ENCODE measurements at regions not wholly inside any gene's neighbourhood (a gene's known extent, or its start where the extent isn't known, plus 50 kb on each side); places are given as distances from the start of the nearest gene placed in this dataset.

- H3K36me3 ChIP-seq (ENCODE audit: control insufficient read depth in 2 of 3, insufficient read depth in 3 of 3, low read length in 3 of 3): no peaks in the 10 kb centered on the region
- no peaks in the 10 kb centered on the region for H3K27me3 ChIP-seq (ENCODE audit: control insufficient read depth, insufficient read depth, low read length)
- no peak for FAIRE-seq
- H3K4me1 ChIP-seq (ENCODE audit: control insufficient read depth in 2 of 3, insufficient read depth in 2 of 3, low read depth in 1 of 3, low read length in 3 of 3): no peaks in the 10 kb centered on the region
- no peak for TF ChIP-seq CTCF (IDR thresholded peaks at IDR 0.05; ENCODE audit: borderline replicate concordance, extremely low read depth, insufficient read depth)
- H3K9me3 ChIP-seq (ENCODE audit: control insufficient read depth in 2 of 3, insufficient read depth in 1 of 3, low read length in 3 of 3): no peaks in the 10 kb centered on the region
- H3K9ac ChIP-seq (ENCODE audit: low read length in 3 of 3): no peak overlapping the region
- H3K4me3 ChIP-seq (ENCODE audit: low read length in 3 of 3): no peak overlapping the region
- H3K27ac ChIP-seq (ENCODE audit: low read depth in 2 of 2, low read length in 2 of 2): no peak overlapping the region
- DNase-seq: no peak
- intact Hi-C loops (cut with DNase I): no loop called here
Measured at GRCh38 chr12:24473097-24473496, 475.8 kb downstream of the BCAT1 start.

- Histone ChIP-seq H3K9me3 (ENCODE audit: control insufficient read depth in 2 of 3, insufficient read depth in 1 of 3, low read length in 3 of 3) (no peaks in the 10 kb centered on the region), H3K27me3 (ENCODE audit: control insufficient read depth, insufficient read depth, low read length) (no peaks in the 10 kb centered on the region), H3K27ac (ENCODE audit: low read depth in 2 of 2, low read length in 2 of 2) (no peak overlapping the region), H3K4me1 (ENCODE audit: control insufficient read depth in 2 of 3, insufficient read depth in 2 of 3, low read depth in 1 of 3, low read length in 3 of 3) (no peaks in the 10 kb centered on the region), H3K4me3 (ENCODE audit: low read length in 3 of 3) (no peak overlapping the region), H3K36me3 (ENCODE audit: control insufficient read depth in 2 of 3, insufficient read depth in 3 of 3, low read length in 3 of 3) (no peaks in the 10 kb centered on the region), H3K9ac (ENCODE audit: low read length in 3 of 3) (no peak overlapping the region)
- intact Hi-C loops (cut with DNase I): no loop called here
- TF ChIP-seq CTCF (IDR thresholded peaks at IDR 0.05; ENCODE audit: borderline replicate concordance, extremely low read depth, insufficient read depth): no peak
- FAIRE-seq (no peak), DNase-seq (no peak)
Measured at GRCh38 chr12:24470050-24470449, 478.9 kb downstream of the BCAT1 start.

GRCh38 chr12:24469089-24469488, 479.8 kb downstream of the BCAT1 start:
- no peaks in the 10 kb centered on the region for H3K27me3 ChIP-seq (ENCODE audit: control insufficient read depth, insufficient read depth, low read length)
- no peaks in the 10 kb centered on the region for H3K9me3 ChIP-seq (ENCODE audit: control insufficient read depth in 2 of 3, insufficient read depth in 1 of 3, low read length in 3 of 3)
- H3K27ac ChIP-seq (ENCODE audit: low read depth in 2 of 2, low read length in 2 of 2): no peak overlapping the region
- no peak overlapping the region for H3K4me3 ChIP-seq (ENCODE audit: low read length in 3 of 3)
- FAIRE-seq (no peak), DNase-seq (no peak)
- H3K4me1 ChIP-seq (ENCODE audit: control insufficient read depth in 2 of 3, insufficient read depth in 2 of 3, low read depth in 1 of 3, low read length in 3 of 3): no peaks in the 10 kb centered on the region
- TF ChIP-seq CTCF (IDR thresholded peaks at IDR 0.05; ENCODE audit: borderline replicate concordance, extremely low read depth, insufficient read depth): no peak
- intact Hi-C loops (cut with DNase I): no loop called here
- no peaks in the 10 kb centered on the region for H3K36me3 ChIP-seq (ENCODE audit: control insufficient read depth in 2 of 3, insufficient read depth in 3 of 3, low read length in 3 of 3)
- H3K9ac ChIP-seq (ENCODE audit: low read length in 3 of 3): no peak overlapping the region

- Histone ChIP-seq H3K4me1 (ENCODE audit: control insufficient read depth in 2 of 3, insufficient read depth in 2 of 3, low read depth in 1 of 3, low read length in 3 of 3) (no peaks in the 10 kb centered on the region), H3K9me3 (ENCODE audit: control insufficient read depth in 2 of 3, insufficient read depth in 1 of 3, low read length in 3 of 3) (no peaks in the 10 kb centered on the region), H3K4me3 (ENCODE audit: low read length in 3 of 3) (no peak overlapping the region), H3K9ac (ENCODE audit: low read length in 3 of 3) (no peak overlapping the region), H3K36me3 (ENCODE audit: control insufficient read depth in 2 of 3, insufficient read depth in 3 of 3, low read length in 3 of 3) (no peaks in the 10 kb centered on the region), H3K27ac (ENCODE audit: low read depth in 2 of 2, low read length in 2 of 2) (no peak overlapping the region), H3K27me3 (ENCODE audit: control insufficient read depth, insufficient read depth, low read length) (no peaks in the 10 kb centered on the region)
- TF ChIP-seq CTCF (IDR thresholded peaks at IDR 0.05; ENCODE audit: borderline replicate concordance, extremely low read depth, insufficient read depth): no peak
- no peak for DNase-seq
- FAIRE-seq: no peak
- intact Hi-C loops (cut with DNase I): no loop called here
Measured at GRCh38 chr12:24467226-24467625, 481.7 kb downstream of the BCAT1 start.

Data from kidney (tissue), 13 donors.